Stomach (tissue), 8 donors: ENCODE measurements at regions not wholly inside any gene's neighbourhood (a gene's known extent, or its start where the extent isn't known, plus 50 kb on each side); places are given as distances from the start of the nearest gene placed in this dataset.

Experiments used
- DNase-seq, 2 donors: peaks; one replicate each; pipeline versions ENCODE4 v3.0.0 to v3.0.0-alpha.2; 2013 to 2019
- H3K27ac ChIP-seq, 5 donors: fragments of 200-600 bp in 4 of 5; sonication (generic) in 4 of 5; one replicate each; pipeline ENCODE4 v1.5.1; 2013 to 2019; ENCODE audit warnings: mild to moderate bottlenecking in 1 of 5, moderate library complexity in 1 of 5
- H3K27me3 ChIP-seq, 3 donors: fragments of 200-600 bp; sonication (generic); one replicate each; pipeline ENCODE4 v1.5.1; 2017 to 2019; ENCODE audit warnings: mixed run types in 1 of 3
- H3K36me3 ChIP-seq, 4 donors: fragments of 200-600 bp; sonication (generic); 1 replicate in 3 of 4; 2 replicates in 1 of 4; pipeline ENCODE4 v1.5.1; 2016 to 2019
- H3K4me1 ChIP-seq, 4 donors: fragments of 200-600 bp; sonication (generic); one replicate each; pipeline ENCODE4 v1.5.1; 2016 to 2019
- H3K4me3 ChIP-seq, 4 donors: fragments of 200-600 bp; sonication (generic) in 3 of 4; one replicate each; pipeline ENCODE4 v1.5.1; 2016 to 2019; ENCODE audit warnings: mild to moderate bottlenecking in 1 of 4
- H3K9me3 ChIP-seq, 4 donors: fragments of 200-600 bp; sonication (generic); one replicate each; pipeline ENCODE4 v1.5.1; 2016 to 2019
- EP300 ChIP-seq: sonication (generic); formaldehyde crosslinking; IDR thresholded peaks from one replicate; pipeline ENCODE4 v1.6.1; 2017; ENCODE audit warnings: antibody characterized with exemption
- POLR2A ChIP-seq, 4 donors: fragments of 450-650 bp; IDR thresholded peaks; one replicate each; pipeline ENCODE4 v1.6.1; 2016; ENCODE audit warnings: antibody characterized with exemption in 4 of 4, control low read depth in 2 of 4, mild to moderate bottlenecking in 1 of 4, moderate library complexity in 1 of 4
- POLR2AphosphoS5 ChIP-seq, 3 donors: sonication (generic); formaldehyde crosslinking; IDR thresholded peaks; one replicate each; pipeline ENCODE4 v1.6.1; 2016; ENCODE audit warnings: antibody characterized with exemption in 3 of 3
- WGBS, 5 donors: extraction: QIAGEN DNeasy Blood & Tissue Kit in 3 of 5; methylation state at CpG; one replicate each; pipeline versions ENCODE4 v1.1.5 to v1.1.7; 2013 to 2018; 5-methylcytosine and 5-hydroxymethylcytosine counted together
- intact Hi-C: fragments of 100-400 bp; cut with DNase I; formaldehyde crosslinking; loops from one replicate; pipeline ENCODE4 v1.15.1; 2023; ENCODE audit warnings: low total_unique reads
- TF ChIP-seq, protein P1 (sequence below), 7 experiments: fragments of 450-650 bp in 4 of 7; fragments of 200-600 bp in 3 of 7; sonication (generic) in 3 of 7; IDR thresholded peaks; one replicate each; pipeline ENCODE4 v1.5.1; 2016 to 2019; ENCODE audit warnings: antibody characterized with exemption in 7 of 7, control low read depth in 2 of 7, mild to moderate bottlenecking in 1 of 7
- donor health status: healthy with polysubstance abuse.
- donor health status: Bipolar disorder and iron deficiency.
- donor health status: healthy.

DNA sequence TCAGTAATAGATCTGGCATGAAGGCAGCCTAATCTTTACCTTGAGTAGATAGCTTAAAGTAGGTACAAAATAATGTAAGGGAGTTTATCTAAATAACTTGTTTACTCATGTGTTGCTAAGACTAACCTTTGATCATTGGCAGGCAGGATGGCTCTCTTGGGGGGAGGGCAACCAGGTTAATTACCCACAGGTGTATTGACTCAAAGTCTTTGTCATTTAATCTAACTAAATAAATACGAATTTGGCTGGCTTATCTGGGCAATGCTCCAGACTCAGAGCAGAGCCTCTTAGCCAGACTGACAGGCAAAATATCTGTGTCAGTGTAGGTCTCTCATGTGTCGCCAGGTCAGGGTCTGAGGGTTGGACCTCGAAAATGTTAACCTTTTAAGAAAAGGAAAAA lies 283.4 kb upstream of the KLHL1 start:
- H3K36me3 ChIP-seq = no peaks in the 10 kb centered on the region
- H3K4me1 ChIP-seq = peaks cover 0 to 11% (median 2%) of the 10 kb centered on the region in 4 donors
- H3K27ac ChIP-seq = no peak overlapping the region
- 13 to 26% (median 21%) methylated on average over 3 of the region's 3 CpGs for WGBS, 5 donors
- DNase-seq = peak; percentile 17 to 35
- no peaks in the 10 kb centered on the region for H3K9me3 ChIP-seq
- H3K4me3 ChIP-seq = no peak overlapping the region
- TF ChIP-seq EP300 (no peak), POLR2AphosphoS5 (IDR thresholded peaks at IDR 0.05) (no peak), POLR2A (IDR thresholded peaks at IDR 0.05) (no peak)
- TF ChIP-seq, protein P1, sequence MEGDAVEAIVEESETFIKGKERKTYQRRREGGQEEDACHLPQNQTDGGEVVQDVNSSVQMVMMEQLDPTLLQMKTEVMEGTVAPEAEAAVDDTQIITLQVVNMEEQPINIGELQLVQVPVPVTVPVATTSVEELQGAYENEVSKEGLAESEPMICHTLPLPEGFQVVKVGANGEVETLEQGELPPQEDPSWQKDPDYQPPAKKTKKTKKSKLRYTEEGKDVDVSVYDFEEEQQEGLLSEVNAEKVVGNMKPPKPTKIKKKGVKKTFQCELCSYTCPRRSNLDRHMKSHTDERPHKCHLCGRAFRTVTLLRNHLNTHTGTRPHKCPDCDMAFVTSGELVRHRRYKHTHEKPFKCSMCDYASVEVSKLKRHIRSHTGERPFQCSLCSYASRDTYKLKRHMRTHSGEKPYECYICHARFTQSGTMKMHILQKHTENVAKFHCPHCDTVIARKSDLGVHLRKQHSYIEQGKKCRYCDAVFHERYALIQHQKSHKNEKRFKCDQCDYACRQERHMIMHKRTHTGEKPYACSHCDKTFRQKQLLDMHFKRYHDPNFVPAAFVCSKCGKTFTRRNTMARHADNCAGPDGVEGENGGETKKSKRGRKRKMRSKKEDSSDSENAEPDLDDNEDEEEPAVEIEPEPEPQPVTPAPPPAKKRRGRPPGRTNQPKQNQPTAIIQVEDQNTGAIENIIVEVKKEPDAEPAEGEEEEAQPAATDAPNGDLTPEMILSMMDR (IDR thresholded peaks at IDR 0.05) = no peak
- intact Hi-C loops = no loop called here
- no peaks in the 10 kb centered on the region for H3K27me3 ChIP-seq

DNA sequence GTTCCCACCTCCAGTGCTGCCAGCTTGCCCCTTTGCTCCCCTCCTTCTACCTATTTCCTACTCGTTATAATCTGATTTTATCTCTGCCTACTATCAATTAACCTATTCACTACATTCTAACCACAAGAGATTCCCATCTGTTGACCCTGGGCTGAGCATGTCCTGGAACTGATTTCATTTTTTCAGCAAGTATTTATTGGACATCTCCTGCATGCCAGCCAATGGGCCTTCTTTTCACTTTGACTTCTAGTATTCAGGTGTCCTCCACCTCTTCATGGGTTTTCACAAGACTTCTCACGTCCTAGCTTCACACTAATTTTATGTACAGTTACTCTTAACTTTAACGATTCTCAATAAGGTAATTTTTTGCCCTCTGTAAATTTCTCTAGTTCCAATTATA lies 282.7 kb upstream of the KLHL1 start:
- H3K36me3 ChIP-seq = no peaks in the 10 kb centered on the region
- DNase-seq = no peak
- 54 to 63% (median 63%) methylated on average over 3 of the region's 3 CpGs for WGBS, 5 donors
- peaks cover 0 to 11% (median 2%) of the 10 kb centered on the region in 4 donors for H3K4me1 ChIP-seq
- peaks cover 0 to under 1% (median 0%) of the 10 kb centered on the region in 4 donors for H3K9me3 ChIP-seq
- no peak overlapping the region for H3K27ac ChIP-seq
- H3K27me3 ChIP-seq = no peaks in the 10 kb centered on the region
- no peak overlapping the region for H3K4me3 ChIP-seq
- TF ChIP-seq POLR2A (IDR thresholded peaks at IDR 0.05) = no peak
- TF ChIP-seq POLR2AphosphoS5 (IDR thresholded peaks at IDR 0.05) = no peak
- TF ChIP-seq, protein P1 (IDR thresholded peaks at IDR 0.05) = no peak
- TF ChIP-seq EP300 = no peak
- intact Hi-C loops = no loop called here

DNA sequence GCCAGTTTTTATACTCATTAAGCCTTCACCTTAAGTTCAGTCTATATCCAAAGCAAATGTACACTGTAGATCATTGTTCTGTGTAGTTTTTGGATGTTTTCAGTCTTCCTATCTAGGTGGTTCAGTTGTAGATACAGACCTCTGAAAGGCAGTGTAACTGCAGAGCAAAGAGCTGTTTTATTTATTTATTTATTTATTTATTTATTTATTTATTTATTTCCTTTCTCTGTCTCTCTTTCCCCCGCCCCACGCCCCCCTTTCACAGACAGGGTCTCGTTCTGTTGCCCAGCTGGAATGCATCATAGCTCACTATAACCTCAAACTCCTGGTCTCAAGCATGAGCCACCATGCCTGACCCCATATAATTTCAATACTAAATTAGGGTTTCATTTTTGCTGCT lies 281.8 kb upstream of the KLHL1 start:
- H3K9me3 ChIP-seq = peaks cover 0 to 6% (median 0%) of the 10 kb centered on the region in 4 donors
- no peak overlapping the region for H3K27ac ChIP-seq
- 78 to 91% (median 87%) methylated on average over 3 of the region's 3 CpGs for WGBS, 5 donors
- no peaks in the 10 kb centered on the region for H3K36me3 ChIP-seq
- H3K4me1 ChIP-seq = peaks cover 0 to 11% (median 2%) of the 10 kb centered on the region in 4 donors
- no peak for TF ChIP-seq POLR2AphosphoS5 (IDR thresholded peaks at IDR 0.05)
- TF ChIP-seq, protein P1 (IDR thresholded peaks at IDR 0.05) = no peak
- no peak for TF ChIP-seq POLR2A (IDR thresholded peaks at IDR 0.05)
- TF ChIP-seq EP300 = no peak
- H3K4me3 ChIP-seq = no peak overlapping the region
- H3K27me3 ChIP-seq = no peaks in the 10 kb centered on the region
- intact Hi-C loops = no loop called here
- DNase-seq = no peak

DNA sequence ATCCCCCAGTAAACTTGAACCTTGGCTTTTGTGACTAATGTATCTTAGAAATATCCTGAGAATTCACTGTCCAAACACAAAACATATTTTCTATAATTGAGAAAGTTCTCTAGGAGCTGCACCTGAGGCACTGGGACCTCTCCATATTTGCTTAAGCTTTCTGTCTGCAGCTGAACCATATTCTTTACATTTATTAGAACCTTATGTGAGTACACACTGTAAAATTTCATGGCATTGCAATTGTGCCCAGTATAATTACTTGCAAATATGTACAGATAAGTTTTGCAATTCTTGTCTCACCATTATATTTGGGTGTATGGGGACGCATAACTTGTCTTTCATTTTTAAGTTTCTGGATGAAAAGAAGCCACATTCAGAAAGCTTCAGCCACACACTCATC lies 280.7 kb upstream of the KLHL1 start:
- Histone ChIP-seq H3K4me1 (peaks cover 0 to 11% (median 2%) of the 10 kb centered on the region in 4 donors), H3K27ac (no peak overlapping the region), H3K9me3 (peaks cover 0 to 6% (median 0%) of the 10 kb centered on the region in 4 donors), H3K27me3 (no peaks in the 10 kb centered on the region), H3K36me3 (no peaks in the 10 kb centered on the region), H3K4me3 (no peak overlapping the region)
- intact Hi-C loops = no loop called here
- DNase-seq = no peak
- WGBS, 5 donors = 46 to 88% (median 57%) methylated on average over 1 of the region's 1 CpG
- no peak for TF ChIP-seq POLR2AphosphoS5 (IDR thresholded peaks at IDR 0.05)
- no peak for TF ChIP-seq POLR2A (IDR thresholded peaks at IDR 0.05)
- TF ChIP-seq, protein P1 (IDR thresholded peaks at IDR 0.05) = no peak
- no peak for TF ChIP-seq EP300
